ENCODE measurements at regions not wholly inside any gene's neighbourhood (a gene's known extent, or its start where the extent isn't known, plus 50 kb on each side); places are given as distances from the start of the nearest gene placed in this dataset.

- H4K20me1 ChIP-seq (ENCODE audit: insufficient read depth, low read length) = no peaks in the 10 kb centered on the region
- CTCF ChIA-PET (ENCODE audit: low intra/inter-chr PET ratio, low total read pairs) = no interaction called here
- H3K27ac ChIP-seq (ENCODE audit: extremely low read length, insufficient read depth, low read length) = no peak overlapping the region
- no peaks in the 10 kb centered on the region for H3K9me3 ChIP-seq (ENCODE audit: low read length)
- POLR2A ChIA-PET = no interaction called here
- TF ChIP-seq SKIL (CRISPR knock-in tag; IDR thresholded peaks at IDR 0.05; ENCODE audit: borderline replicate concordance) = no peak
- TF ChIP-seq MEF2D (CRISPR knock-in tag; IDR thresholded peaks at IDR 0.05) = no peak
- TF ChIP-seq ZNF232 (CRISPR knock-in tag; IDR thresholded peaks at IDR 0.05; ENCODE audit: borderline replicate concordance) = no peak
- DNase-seq (ENCODE audit: low spot score) = no peak
- no peak overlapping the region for H2AFZ ChIP-seq (ENCODE audit: low read length)
- H3K4me1 ChIP-seq (ENCODE audit: insufficient read depth, low read length) = no peaks in the 10 kb centered on the region
- ATAC-seq = no peak
- H3K4me3 ChIP-seq (replicated peaks in 1 of 3; ENCODE audit: insufficient read depth in 1 of 3, low read depth in 2 of 3, low read length in 3 of 3) = no peak overlapping the region
- no peak overlapping the region for H3K4me2 ChIP-seq (ENCODE audit: low read depth, low read length)
- no TSS peak for BruUV-seq (replicated peaks)
- no peak overlapping the region for H3K9ac ChIP-seq (ENCODE audit: insufficient read depth, low read depth, low read length)
- H3K27me3 ChIP-seq (ENCODE audit: control insufficient read depth in 1 of 2, insufficient read depth in 2 of 2, low read length in 2 of 2) = no peaks in the 10 kb centered on the region; a peak in 1 of 5 replicates
- no peak for FAIRE-seq
- intact Hi-C loops (cut with micrococcal nuclease; ENCODE audit: unreplicated experiment) = loop anchor here (5.0 kb wide), 1 partner anchor 1759 kb away; no protein-coding TSS in a partner anchor
- in situ Hi-C loops (cut with HindIII; ENCODE audit: extremely low pct_ligation_motif_present, low pct_unique_long_range_greater_than_20kb) = no loop called here
- WGBS (ENCODE audit: low lambda C conversion rate) = 24% methylated on average over 3 of the region's 10 CpGs
- no peaks in the 10 kb centered on the region for H3K36me3 ChIP-seq (replicated peaks in 1 of 2; ENCODE audit: control insufficient read depth in 1 of 2, insufficient read depth in 2 of 2, low read length in 2 of 2)
- no peaks in the 10 kb centered on the region for H3K79me2 ChIP-seq (ENCODE audit: insufficient read depth, low read length)
These were observed 192.1 kb upstream of the MKI67 start for GRCh38 chr10:128318366-128318765.

GRCh38 chr10:128318913-128319312, 192.7 kb upstream of the MKI67 start:
- ChIA-PET CTCF (ENCODE audit: low intra/inter-chr PET ratio, low total read pairs) (no interaction called here), POLR2A (no interaction called here)
- H3K79me2 ChIP-seq (ENCODE audit: insufficient read depth, low read length) = no peaks in the 10 kb centered on the region
- no peak for FAIRE-seq
- BruUV-seq (replicated peaks) = no TSS peak
- no peak overlapping the region for H3K4me2 ChIP-seq (ENCODE audit: low read depth, low read length)
- no peaks in the 10 kb centered on the region for H4K20me1 ChIP-seq (ENCODE audit: insufficient read depth, low read length)
- H3K9ac ChIP-seq (ENCODE audit: insufficient read depth, low read depth, low read length) = no peak overlapping the region
- intact Hi-C loops (cut with micrococcal nuclease; ENCODE audit: unreplicated experiment) = loop anchor here (5.0 kb wide), 1 partner anchor 1758 kb away; no protein-coding TSS in a partner anchor
- WGBS (ENCODE audit: low lambda C conversion rate) = 69% methylated on average over 4 of the region's 4 CpGs
- no peak overlapping the region for H3K27ac ChIP-seq (ENCODE audit: extremely low read length, insufficient read depth, low read length)
- ATAC-seq = no peak
- H3K4me1 ChIP-seq (ENCODE audit: insufficient read depth, low read length) = no peaks in the 10 kb centered on the region
- DNase-seq (ENCODE audit: low spot score) = no peak
- no peak overlapping the region for H2AFZ ChIP-seq (ENCODE audit: low read length)
- no peak overlapping the region for H3K4me3 ChIP-seq (replicated peaks in 1 of 3; ENCODE audit: insufficient read depth in 1 of 3, low read depth in 2 of 3, low read length in 3 of 3)
- in situ Hi-C loops (cut with HindIII; ENCODE audit: extremely low pct_ligation_motif_present, low pct_unique_long_range_greater_than_20kb) = no loop called here
- no peak for TF ChIP-seq MXD4 (CRISPR knock-in tag; IDR thresholded peaks at IDR 0.05)
- TF ChIP-seq ZBTB8A (CRISPR knock-in tag; IDR thresholded peaks at IDR 0.05; ENCODE audit: borderline replicate concordance, low read depth) = no peak
- no peak for TF ChIP-seq ZNF605 (CRISPR knock-in tag; IDR thresholded peaks at IDR 0.05)
- no peak for TF ChIP-seq ZBTB14 (CRISPR knock-in tag; IDR thresholded peaks at IDR 0.05)
- TF ChIP-seq ZMYM3 (CRISPR knock-in tag; IDR thresholded peaks at IDR 0.05) = no peak
- no peak for TF ChIP-seq CREM (IDR thresholded peaks at IDR 0.05)
- TF ChIP-seq CREM (CRISPR knock-in tag; IDR thresholded peaks at IDR 0.05) = no peak
- no peak for TF ChIP-seq NCOR1 (IDR thresholded peaks at IDR 0.05; ENCODE audit: borderline replicate concordance, low read length)
- no peak for TF ChIP-seq ONECUT2 (CRISPR knock-in tag; IDR thresholded peaks at IDR 0.05)
- TF ChIP-seq STAT6 (CRISPR knock-in tag; IDR thresholded peaks at IDR 0.05; ENCODE audit: borderline replicate concordance) = no peak
- no peaks in the 10 kb centered on the region; a peak in 1 of 5 replicates for H3K27me3 ChIP-seq (ENCODE audit: control insufficient read depth in 1 of 2, insufficient read depth in 2 of 2, low read length in 2 of 2)
- no peaks in the 10 kb centered on the region for H3K36me3 ChIP-seq (replicated peaks in 1 of 2; ENCODE audit: control insufficient read depth in 1 of 2, insufficient read depth in 2 of 2, low read length in 2 of 2)
- no peaks in the 10 kb centered on the region for H3K9me3 ChIP-seq (ENCODE audit: low read length)

All from HepG2 (cell line).